Astrocyte (in vitro differentiated cells and primary cell): ENCODE measurements at regions not wholly inside any gene's neighbourhood (a gene's known extent, or its start where the extent isn't known, plus 50 kb on each side); places are given as distances from the start of the nearest gene placed in this dataset.

Source experiments
- EZH2 ChIP-seq: IDR thresholded peaks from 2 replicates; pipeline ENCODE4 v1.6.1; 2012; ENCODE audit warnings: mild to moderate bottlenecking, low read length, inconsistent platforms; ENCODE audit not compliant: insufficient read depth
- TF ChIP-seq, protein P1 (sequence below): IDR thresholded peaks from 2 replicates; pipeline ENCODE4 v1.5.1; 2011; ENCODE audit warnings: low read depth, mild to moderate bottlenecking, inconsistent platforms, low read length, moderate library complexity; ENCODE audit not compliant: insufficient read depth

DNA sequence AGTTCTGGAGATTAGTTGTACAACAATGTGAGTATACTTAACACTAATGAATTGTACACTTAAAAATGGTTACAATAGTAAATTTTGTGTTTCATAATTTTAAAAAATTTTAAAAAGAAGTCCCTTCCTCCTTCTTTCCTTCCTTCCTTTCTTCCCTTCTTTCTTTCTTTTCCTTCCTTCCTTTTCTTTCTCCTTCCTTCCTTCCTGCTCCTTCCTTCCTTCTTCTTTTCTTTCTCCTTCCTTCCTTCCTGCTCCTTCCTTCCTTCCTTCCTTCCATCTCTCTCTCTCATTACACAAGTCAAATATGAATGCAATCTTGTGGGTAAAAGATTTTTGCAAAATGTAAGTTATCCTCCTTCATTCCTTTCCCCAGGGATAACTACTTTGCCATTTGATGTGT, 97.1 kb upstream of the TBCA start:
- TF ChIP-seq, protein P1, sequence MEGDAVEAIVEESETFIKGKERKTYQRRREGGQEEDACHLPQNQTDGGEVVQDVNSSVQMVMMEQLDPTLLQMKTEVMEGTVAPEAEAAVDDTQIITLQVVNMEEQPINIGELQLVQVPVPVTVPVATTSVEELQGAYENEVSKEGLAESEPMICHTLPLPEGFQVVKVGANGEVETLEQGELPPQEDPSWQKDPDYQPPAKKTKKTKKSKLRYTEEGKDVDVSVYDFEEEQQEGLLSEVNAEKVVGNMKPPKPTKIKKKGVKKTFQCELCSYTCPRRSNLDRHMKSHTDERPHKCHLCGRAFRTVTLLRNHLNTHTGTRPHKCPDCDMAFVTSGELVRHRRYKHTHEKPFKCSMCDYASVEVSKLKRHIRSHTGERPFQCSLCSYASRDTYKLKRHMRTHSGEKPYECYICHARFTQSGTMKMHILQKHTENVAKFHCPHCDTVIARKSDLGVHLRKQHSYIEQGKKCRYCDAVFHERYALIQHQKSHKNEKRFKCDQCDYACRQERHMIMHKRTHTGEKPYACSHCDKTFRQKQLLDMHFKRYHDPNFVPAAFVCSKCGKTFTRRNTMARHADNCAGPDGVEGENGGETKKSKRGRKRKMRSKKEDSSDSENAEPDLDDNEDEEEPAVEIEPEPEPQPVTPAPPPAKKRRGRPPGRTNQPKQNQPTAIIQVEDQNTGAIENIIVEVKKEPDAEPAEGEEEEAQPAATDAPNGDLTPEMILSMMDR, result no peak
- TF ChIP-seq EZH2, result no peak
